ENCODE measurements at regions not wholly inside any gene's neighbourhood (a gene's known extent, or its start where the extent isn't known, plus 50 kb on each side); places are given as distances from the start of the nearest gene placed in this dataset.
"Not testable (repeated sequence)": the region's sequence is repeated elsewhere in the genome, so short reads cannot be mapped to it uniquely, and the experiment has no call there.

DNA sequence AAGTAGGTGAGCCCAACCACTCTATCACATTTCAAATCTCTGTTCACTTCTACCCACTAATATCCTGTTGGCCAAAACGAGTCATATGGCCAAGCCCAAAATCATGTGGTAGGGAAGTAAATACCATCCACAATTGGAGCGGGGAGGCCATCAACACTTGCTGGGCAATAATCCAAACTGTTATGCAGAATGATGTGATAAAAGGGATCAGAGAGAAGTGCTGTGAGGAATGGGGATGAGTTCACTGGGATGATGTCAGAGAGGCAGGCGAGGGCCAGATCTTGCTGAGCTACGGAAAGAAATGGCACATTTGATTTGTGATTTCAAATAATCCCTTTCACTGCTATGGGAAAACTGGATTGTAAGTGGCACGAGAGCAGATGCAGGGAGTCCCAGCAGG lies 188.4 kb downstream of the NPIPA8 start:
- DNase-seq: not testable (repeated sequence)

- DNase-seq: not testable (repeated sequence)
Observed at GRCh38 chr16:18146601-18147142, 189.9 kb downstream of the NPIPA8 start.

DNA sequence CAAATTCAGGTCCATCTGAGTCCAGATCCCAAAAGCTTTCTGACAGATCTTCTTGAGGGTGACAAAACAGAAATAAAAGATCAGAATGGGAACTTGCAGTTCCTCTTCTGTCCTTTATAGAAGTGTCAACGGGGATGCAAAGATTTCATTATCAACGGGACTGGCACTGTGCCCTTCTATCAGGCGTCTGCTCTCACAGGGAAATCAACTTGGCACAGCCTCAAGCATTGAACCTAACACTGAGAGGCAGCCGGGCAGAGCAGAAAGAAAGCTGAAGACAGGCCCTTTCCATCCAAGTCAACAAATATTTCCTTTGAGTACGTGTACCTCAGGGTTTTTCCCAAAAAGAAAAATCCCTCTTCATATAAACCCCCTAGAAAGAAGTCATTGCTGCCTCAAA lies 194.5 kb downstream of the NPIPA8 start:
- not testable (repeated sequence) for DNase-seq

DNA sequence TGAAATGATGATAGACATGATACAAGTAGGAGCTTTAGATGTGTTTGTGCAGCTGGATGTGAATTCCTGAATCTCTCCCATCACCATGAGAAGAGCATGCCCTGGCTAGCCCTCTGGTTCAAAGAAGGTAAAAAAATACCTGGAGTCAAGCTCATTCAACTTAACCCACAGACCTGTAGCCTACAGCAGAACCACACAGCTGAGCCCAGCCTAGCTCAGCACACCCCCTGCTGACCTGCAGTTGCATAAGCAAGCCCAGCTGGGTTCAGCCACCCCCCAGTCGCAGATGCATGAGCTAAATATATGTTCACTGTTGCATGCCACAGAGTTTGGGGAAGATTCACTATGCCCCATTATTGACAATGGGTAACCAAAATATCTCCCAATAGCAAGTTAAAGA lies 200.2 kb downstream of the NPIPA8 start:
- DNase-seq: not testable (repeated sequence)

- DNase-seq: not testable (repeated sequence)
Observed at GRCh38 chr16:18135024-18135423, 201.5 kb downstream of the NPIPA8 start.

DNA sequence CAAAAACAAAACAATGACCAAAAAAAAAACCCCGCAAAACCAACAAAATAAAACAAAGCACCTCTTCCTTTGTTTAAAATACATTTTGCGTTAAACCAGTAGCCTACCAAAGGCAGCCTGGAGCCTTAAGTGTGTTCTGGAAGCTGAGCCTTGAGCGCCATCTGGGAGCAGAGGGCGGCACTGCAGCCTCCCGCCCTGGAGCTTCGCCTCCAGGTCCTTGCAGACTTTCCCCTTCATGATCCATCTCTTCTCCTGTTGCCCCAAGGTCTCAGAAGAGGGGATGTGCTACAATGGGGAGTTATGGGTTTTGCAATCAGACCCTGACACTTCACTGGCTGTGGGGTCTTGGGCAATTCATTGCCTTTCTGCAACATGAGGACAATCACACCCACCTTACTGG lies 204.9 kb downstream of the NPIPA8 start:
- DNase-seq: not testable (repeated sequence)

DNA sequence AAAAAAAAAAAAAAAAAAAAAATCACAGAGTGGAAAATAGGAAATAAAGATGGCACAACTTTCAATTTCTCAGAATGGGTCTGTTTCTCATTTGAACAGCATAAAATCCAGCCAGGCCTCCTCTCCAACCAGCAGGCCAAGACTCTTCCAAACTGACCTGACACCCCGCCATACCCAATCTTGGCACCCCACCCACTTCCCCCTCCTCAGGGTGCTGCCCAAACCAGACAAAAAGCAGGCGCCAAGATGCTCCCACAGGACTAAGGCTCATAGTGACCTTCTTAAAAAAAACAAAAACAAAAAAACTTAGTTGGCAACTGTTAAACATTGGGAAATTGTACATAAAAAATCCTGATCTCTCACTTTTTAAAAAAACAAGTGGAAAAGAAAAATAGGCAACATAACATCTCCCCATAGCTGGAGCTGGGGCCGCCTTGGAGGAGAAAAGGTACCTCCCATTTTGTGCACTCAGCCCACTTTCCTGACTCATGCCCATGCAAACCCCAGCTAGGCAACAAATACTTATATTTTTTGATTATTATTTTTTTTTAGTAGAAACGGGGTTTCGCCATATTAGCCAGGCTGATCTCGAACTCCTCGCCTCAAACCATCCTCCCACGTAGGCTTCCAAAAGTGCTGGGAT lies 205.9 kb downstream of the NPIPA8 start:
- DNase-seq: not testable (repeated sequence)

DNA sequence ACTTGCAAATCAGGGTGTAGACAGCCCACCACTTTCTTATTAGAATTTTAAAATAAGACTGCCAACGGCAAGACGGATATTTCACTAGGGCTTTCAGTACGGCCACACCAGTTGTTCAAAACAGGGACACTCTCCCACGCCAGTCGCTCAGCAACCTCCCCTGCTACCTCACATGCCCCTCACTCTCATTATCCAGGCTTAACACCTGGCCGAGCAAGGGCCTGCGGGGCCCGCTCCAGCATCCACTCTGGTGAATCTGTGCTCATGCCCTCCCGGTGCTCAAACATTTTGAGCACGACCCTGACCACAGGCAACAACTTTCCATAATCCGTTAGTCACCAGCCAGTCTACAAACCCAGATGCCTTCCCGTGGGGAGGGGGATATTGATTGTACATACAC lies 209.5 kb downstream of the NPIPA8 start:
- DNase-seq: not testable (repeated sequence)

DNA sequence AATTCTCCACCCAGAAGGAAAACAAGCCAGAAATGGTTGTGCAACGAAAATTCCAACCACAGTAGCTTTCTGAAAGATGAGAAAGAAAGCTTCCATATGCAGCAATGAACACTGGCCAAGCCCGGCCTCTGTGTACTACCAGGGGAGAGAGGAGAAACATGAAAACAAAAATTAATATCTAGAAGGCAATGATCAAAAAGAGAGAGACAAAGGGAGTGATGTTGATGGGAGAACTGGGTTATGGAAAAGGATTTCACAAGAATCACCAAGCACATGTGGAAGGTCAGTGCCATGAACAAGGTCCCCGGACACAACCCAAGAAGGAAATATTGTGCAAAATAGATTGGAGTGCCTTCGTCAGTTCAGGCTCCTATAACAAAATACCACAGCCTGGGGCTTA lies 217.4 kb downstream of the NPIPA8 start:
- not testable (repeated sequence) for DNase-seq

GRCh38 chr16:18118684-18119083 lies 217.9 kb downstream of the NPIPA8 start:
- not testable (repeated sequence) for DNase-seq

DNA sequence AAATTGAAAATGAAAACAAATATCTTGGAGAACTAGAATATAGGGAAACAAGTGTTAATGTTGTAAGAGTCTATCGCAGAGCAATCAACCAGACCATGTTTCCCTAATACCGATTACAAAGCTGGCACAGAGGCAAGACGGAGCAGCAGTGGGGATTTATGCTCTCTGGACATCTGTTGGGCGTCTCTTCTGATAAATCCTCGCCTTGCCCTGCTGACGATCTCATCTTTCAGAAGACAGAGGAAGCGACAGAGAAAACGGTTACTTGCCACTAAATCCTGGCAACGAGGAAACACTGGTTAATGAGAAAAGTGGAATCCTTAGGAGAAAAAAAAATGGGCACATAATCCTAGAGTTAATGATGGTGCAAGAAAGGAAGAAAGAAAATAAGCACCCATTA lies 218.5 kb downstream of the NPIPA8 start:
- not testable (repeated sequence) for DNase-seq

GRCh38 chr16:18104412-18104811 lies 232.1 kb downstream of the NPIPA8 start:
- DNase-seq: not testable (repeated sequence)

DNA sequence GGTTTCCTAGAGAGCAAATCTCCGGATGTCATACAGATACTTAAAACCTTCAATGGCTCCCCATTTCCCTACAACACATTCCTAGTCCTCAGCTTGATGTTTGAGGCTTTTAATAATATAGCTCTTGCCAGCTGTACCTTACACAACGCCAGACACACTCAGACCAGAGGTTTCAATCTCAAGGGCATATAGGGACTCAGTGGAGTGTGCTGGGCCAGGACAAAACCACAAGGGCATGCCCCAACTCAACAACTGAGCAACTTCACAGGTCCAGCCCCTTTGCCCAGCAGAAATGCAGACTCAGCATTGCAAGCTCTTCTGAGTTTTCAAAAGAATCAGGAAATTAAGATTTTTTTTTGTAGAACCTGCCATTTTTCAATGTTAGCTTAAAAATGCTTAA lies 235.5 kb downstream of the NPIPA8 start:
- not testable (repeated sequence) for DNase-seq

DNA sequence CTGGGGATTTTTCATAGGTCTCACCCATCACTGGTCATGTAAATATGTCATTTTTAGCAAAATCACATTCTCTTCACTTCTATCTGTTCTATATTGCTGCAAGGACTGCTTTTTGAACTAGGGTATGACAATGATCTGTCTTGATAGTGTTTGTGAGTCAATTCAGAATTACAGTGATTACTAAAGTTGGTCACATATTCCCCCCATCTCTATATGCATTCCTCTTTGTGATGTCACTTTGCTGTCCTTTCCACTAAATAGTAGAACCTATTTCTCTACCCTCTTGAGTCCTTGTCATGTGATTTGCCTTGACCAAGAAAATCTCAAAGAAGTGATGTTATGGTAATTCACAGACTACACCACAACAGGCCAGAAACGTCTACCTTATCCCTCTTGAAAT lies 243.9 kb downstream of the NPIPA8 start:
- not testable (repeated sequence) for DNase-seq

- DNase-seq: not testable (repeated sequence)
Observed at GRCh38 chr16:18080658-18081363, 255.7 kb downstream of the NPIPA8 start.

- not testable (repeated sequence) for DNase-seq
Observed at GRCh38 chr16:18077910-18078309, 258.6 kb downstream of the NPIPA8 start.

- DNase-seq: no peak
Observed at GRCh38 chr16:18072161-18072560, 264.4 kb downstream of the NPIPA8 start.

DNA sequence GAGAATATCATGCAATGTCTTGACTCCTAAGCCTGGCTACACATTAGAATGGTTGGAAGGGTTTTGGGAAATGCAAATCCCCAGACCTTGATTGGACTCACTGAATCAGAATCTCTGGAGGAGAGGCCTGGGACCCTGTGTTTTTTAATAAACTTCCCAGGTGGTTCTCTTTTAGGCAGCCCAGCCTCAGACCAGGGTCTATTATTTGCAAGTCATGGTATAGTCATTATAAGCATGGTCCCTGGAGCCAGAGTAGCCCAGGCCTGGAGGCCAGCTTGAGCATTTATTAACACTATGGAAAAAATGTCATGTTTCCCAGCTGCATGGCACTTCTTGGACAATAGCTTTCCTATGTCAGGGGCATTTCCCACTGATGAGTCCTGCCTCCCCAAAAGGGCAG lies 266.9 kb downstream of the NPIPA8 start:
- DNase-seq: no peak

DNA sequence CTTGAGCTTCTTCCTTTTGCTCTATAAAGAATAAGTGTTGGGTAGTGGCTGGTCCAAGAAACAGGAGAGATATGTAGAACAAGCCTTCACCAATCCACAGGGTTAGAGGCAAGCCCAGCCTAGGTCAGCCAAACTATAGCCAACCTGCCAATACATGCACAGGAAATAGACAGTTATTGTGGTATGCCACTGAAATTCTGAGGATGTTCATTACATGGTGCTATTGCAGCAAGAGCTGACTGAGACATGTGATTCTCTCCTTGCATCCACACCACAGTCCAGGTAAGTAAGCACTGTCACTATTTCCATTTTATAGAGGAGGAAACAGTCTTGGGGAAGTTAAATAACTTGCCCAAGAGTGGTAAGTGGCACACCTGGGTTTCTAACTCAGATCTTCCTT lies 268.1 kb downstream of the NPIPA8 start:
- DNase-seq: no peak

DNA sequence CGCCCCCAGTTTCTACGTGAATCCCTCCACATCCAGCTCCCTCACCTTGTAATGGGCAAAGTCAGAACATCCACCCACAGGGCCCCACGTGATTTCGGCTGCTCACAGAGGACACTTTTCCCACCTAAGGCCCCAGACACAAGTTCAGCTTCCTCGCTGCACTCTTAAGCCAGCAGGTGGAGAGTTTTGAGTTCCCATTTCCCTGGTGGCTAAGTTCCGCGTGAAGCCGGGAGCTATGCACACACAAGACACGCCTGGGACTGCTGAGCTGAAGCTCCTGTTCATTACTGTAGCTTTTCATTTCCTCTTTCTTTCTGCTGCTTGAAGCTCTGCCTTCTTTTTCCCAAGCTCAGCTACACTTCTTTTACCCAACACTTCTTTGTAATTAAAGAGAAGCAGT lies 273.8 kb downstream of the NPIPA8 start:
- DNase-seq: no peak

- DNase-seq: no peak
Observed at GRCh38 chr16:18060351-18060750, 276.2 kb downstream of the NPIPA8 start.

DNA sequence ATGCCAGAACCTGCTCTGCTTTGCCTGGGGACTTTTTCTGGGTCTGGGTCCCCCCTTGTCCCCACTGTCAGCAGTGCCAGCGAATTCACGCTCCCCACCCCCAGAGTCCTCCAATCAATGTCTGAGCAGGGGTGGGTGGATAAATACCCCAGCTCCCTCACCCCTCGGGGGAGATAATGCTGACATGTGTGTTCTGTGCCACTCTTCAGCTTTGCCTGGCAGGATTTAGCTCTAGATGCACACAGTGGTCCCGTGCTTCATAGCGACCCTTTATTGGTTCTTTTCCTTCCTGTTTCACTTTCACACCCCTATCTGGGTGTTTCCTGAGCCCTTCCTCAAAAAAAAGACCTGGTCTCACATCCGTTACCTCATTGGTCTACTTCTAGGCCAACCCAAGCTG lies 277.0 kb downstream of the NPIPA8 start:
- DNase-seq: no peak

DNA sequence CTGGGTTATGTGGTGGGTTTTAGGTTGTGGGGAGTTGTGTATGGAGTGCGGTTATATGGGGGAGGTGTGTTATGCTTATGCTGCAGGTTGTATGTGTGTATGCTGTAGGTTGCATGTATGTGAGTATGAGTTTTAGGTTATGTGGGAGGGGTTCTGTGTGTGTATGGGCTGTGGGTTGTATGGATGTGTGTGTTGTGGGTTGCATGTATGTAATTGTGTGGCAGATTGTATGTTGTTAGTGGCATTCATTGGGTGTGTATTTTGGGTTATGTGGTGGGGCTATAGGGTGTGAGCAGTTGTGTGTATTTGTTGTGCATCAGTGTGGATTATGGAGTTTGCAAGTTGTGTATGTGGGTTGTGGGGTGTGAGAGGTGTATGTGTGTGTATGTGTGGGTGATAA lies 277.4 kb downstream of the NPIPA8 start:
- DNase-seq: no peak

DNA sequence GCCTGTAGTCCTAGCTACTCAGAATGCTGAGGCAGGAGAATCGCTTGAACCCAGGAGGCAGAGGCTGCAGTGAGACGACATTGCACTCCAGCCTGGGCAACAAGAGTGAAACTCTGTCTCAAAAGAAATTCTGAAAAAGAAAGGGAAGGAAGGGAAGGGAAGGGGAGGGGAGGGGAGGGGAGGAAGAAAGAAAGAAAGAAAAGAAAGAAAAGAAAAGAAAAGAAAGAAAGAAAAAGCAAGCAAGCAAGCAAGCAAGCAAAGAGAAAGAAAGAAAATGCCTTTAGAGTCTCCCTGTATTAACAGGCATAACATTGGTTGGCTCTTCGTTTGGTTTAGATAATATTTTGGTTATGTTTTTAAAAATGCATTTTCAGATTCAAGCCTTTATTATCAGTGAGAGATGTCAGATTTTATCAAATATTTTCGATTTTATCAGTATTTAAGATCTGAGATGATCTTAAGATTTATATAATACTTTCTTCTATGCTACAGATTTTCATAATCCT lies 281.1 kb downstream of the NPIPA8 start:
- no peak for DNase-seq

Measured in activated gamma-delta T cell treated with Interleukin-2 at 50 U/mL for 16 hours (primary cell).